ENCODE measurements at regions not wholly inside any gene's neighbourhood (a gene's known extent, or its start where the extent isn't known, plus 50 kb on each side); places are given as distances from the start of the nearest gene placed in this dataset.
A peak's percentile ranks its signal among the peaks of the same experiment; 100 is the strongest.

DNA sequence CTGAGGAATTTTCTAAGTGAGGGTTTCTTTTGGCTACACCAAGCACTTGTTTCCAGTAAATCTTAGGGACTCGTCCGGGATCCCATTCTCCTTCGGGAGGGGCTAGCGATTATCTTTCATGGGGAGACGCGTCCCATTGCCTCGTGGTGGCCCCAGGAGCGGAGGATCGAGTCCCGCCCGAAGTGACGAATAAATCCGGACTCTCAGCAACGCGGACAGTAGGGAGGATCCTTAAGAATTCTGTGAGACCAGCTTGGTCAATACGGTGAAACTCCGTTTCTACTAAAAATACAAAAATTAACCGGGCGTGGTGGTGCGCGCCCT is 69.1 kb upstream of the PRSS16 start (continued):
- no peak for TF ChIP-seq NR2F1 (CRISPR knock-in tag; IDR thresholded peaks at IDR 0.05)
- TF ChIP-seq SAP130 (CRISPR knock-in tag; IDR thresholded peaks at IDR 0.05; ENCODE audit: low read depth), result no peak
- TF ChIP-seq EED (CRISPR knock-in tag; IDR thresholded peaks at IDR 0.05), result no peak
- no peak for TF ChIP-seq POLR2A (IDR thresholded peaks at IDR 0.05; ENCODE audit: insufficient read depth in 1 of 2, low read depth in 2 of 2, low read length in 2 of 2)
- no peak for TF ChIP-seq ZBTB4 (CRISPR knock-in tag; IDR thresholded peaks at IDR 0.05; ENCODE audit: borderline replicate concordance)
- no peak for TF ChIP-seq TCF12 (IDR thresholded peaks at IDR 0.05)
- TF ChIP-seq TCF12 (CRISPR knock-in tag; IDR thresholded peaks at IDR 0.05), result no peak
- no peak for TF ChIP-seq ZHX1 (CRISPR knock-in tag; IDR thresholded peaks at IDR 0.05; ENCODE audit: low read depth)
- TF ChIP-seq ZNF850 (CRISPR knock-in tag; conservative IDR thresholded peaks at IDR 0.05), result no peak
- TF ChIP-seq NR2F2 (IDR thresholded peaks at IDR 0.05; ENCODE audit: borderline replicate concordance, low read depth), result no peak
- TF ChIP-seq, protein P1, sequence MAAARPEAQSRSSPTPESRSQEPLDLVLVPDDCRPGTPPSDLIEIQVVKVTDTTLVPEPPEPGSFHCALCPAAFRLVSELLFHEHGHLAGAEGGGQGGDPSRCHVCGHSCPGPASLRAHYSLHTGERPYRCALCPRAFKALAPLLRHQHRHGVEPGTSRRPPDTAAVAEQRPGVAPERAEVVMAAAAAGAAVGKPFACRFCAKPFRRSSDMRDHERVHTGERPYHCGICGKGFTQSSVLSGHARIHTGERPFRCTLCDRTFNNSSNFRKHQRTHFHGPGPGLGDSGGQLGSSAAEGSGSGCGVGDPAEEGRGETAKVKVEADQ (CRISPR knock-in tag; IDR thresholded peaks at IDR 0.05; ENCODE audit: borderline replicate concordance), result 0 out of 2 replicates have a peak, but pooled peaks have one; percentile 22
- TF ChIP-seq, protein P2, sequence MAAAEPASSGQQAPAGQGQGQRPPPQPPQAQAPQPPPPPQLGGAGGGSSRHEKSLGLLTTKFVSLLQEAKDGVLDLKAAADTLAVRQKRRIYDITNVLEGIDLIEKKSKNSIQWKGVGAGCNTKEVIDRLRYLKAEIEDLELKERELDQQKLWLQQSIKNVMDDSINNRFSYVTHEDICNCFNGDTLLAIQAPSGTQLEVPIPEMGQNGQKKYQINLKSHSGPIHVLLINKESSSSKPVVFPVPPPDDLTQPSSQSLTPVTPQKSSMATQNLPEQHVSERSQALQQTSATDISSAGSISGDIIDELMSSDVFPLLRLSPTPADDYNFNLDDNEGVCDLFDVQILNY (CRISPR knock-in tag; conservative IDR thresholded peaks at IDR 0.05), result 0 out of 2 replicates have a peak, but pooled peaks have one; percentile 34
- TF ChIP-seq MED8 (CRISPR knock-in tag; IDR thresholded peaks at IDR 0.05; ENCODE audit: insufficient replicate concordance), result no peak
- no peak for TF ChIP-seq NCOA5 (CRISPR knock-in tag; IDR thresholded peaks at IDR 0.05)
- TF ChIP-seq TBX3 (IDR thresholded peaks at IDR 0.05; ENCODE audit: borderline replicate concordance), result no peak
- TF ChIP-seq ZNF18 (CRISPR knock-in tag; IDR thresholded peaks at IDR 0.05; ENCODE audit: insufficient replicate concordance), result no peak

Data from HepG2 (cell line).